ENCODE measurements at regions not wholly inside any gene's neighbourhood (a gene's known extent, or its start where the extent isn't known, plus 50 kb on each side); places are given as distances from the start of the nearest gene placed in this dataset.

DNA sequence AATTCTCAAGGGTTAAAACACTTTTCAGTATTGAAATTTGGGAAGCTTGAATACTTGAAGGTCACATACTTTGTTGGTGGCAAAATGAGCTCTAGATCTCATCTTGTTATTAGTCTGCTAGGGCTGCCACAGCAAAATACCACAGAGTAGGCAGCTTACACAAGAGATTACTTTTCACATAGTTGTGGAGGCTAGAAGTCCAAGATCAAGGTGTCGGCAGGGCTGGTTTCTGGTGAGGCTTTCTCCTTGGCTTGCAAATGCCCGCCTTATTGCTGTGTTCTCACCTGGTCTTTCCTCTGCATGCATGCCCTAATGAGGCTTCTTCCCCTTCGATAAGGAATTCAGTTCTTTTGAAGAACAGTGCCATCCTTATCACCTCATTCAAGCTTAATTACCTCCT is 270.8 kb upstream of the ANKRD55 start:
- Histone ChIP-seq H4K20me1 (ENCODE audit: insufficient read depth) (no peaks in the 10 kb centered on the region), H3F3A (ENCODE audit: insufficient read depth, low read depth) (no peaks in the 10 kb centered on the region), H3K27me3 (ENCODE audit: insufficient read depth, low read depth) (no peaks in the 10 kb centered on the region), H3K9me2 (ENCODE audit: insufficient read depth) (no peaks in the 10 kb centered on the region), H3K4me2 (no peak overlapping the region), H3K36me3 (ENCODE audit: low read depth) (no peaks in the 10 kb centered on the region), H3K9me3 (ENCODE audit: insufficient read depth, low read depth) (no peaks in the 10 kb centered on the region; the same call in 1 of the 2 replicates), H3K27ac (no peak overlapping the region), H3K4me1 (replicated peaks; ENCODE audit: insufficient read depth) (no peaks in the 10 kb centered on the region), H2AFZ (no peak overlapping the region), H3K4me3 (no peak overlapping the region), H3K79me2 (ENCODE audit: low read depth) (no peaks in the 10 kb centered on the region)
- ChIA-PET POLR2A (ENCODE audit: unreplicated experiment) (no interaction called here), CTCF (no interaction called here)
- intact Hi-C loops (cut with micrococcal nuclease; ENCODE audit: unreplicated experiment), result no loop called here
- no TSS peak for BruUV-seq (replicated peaks)
- TF ChIP-seq, protein P1, sequence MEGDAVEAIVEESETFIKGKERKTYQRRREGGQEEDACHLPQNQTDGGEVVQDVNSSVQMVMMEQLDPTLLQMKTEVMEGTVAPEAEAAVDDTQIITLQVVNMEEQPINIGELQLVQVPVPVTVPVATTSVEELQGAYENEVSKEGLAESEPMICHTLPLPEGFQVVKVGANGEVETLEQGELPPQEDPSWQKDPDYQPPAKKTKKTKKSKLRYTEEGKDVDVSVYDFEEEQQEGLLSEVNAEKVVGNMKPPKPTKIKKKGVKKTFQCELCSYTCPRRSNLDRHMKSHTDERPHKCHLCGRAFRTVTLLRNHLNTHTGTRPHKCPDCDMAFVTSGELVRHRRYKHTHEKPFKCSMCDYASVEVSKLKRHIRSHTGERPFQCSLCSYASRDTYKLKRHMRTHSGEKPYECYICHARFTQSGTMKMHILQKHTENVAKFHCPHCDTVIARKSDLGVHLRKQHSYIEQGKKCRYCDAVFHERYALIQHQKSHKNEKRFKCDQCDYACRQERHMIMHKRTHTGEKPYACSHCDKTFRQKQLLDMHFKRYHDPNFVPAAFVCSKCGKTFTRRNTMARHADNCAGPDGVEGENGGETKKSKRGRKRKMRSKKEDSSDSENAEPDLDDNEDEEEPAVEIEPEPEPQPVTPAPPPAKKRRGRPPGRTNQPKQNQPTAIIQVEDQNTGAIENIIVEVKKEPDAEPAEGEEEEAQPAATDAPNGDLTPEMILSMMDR (conservative IDR thresholded peaks at IDR 0.05), result no peak
- no peak for TF ChIP-seq EZH2 (IDR thresholded peaks at IDR 0.05; ENCODE audit: low read depth)
- no peak for DNase-seq

DNA sequence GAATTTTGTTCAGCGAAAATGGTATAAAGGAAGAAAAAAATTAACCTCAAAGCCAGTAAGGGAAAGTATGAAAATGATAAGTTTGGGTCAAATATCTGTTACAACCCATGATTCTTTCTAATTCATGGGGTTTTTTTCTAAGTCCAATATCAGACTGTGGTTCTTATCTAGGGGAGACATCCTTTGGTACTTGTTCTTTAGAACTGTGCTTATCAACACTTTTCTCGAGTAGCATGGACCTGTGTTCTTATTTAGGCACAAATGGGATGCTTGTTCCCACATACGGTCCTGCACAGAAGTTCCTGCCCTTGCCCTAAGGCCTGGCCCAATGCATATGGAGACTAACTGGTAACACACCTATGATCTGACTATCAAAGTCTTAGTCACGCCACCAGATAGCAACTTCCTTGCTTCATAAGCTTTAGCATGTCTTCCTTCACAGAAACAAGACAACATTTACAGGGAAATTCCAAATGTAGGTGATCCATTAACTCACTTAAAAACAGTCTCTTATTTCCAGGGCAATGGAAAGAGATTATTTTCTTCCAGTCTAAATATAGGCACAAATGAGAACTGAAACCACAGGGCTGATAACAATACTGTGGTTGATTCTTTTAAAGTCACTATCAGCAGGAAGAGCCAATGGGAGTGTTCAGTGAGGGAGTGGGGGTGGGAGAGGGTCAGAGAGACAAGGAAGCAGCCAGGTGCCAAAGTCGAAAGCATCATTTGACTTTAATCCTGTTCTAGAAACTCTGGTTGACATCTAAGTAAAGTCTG is 268.8 kb upstream of the ANKRD55 start:
- H2AFZ ChIP-seq, result no peak overlapping the region
- DNase-seq, result no peak
- intact Hi-C loops (cut with micrococcal nuclease; ENCODE audit: unreplicated experiment), result no loop called here
- no peaks in the 10 kb centered on the region for H3K9me2 ChIP-seq (ENCODE audit: insufficient read depth)
- H3K4me3 ChIP-seq, result no peak overlapping the region
- H3K36me3 ChIP-seq (ENCODE audit: low read depth), result no peaks in the 10 kb centered on the region
- H3K27ac ChIP-seq, result no peak overlapping the region
- no peaks in the 10 kb centered on the region for H4K20me1 ChIP-seq (ENCODE audit: insufficient read depth)
- H3F3A ChIP-seq (ENCODE audit: insufficient read depth, low read depth), result no peaks in the 10 kb centered on the region
- CTCF ChIA-PET, result no interaction called here
- TF ChIP-seq, protein P1 (conservative IDR thresholded peaks at IDR 0.05), result no peak
- TF ChIP-seq EZH2 (IDR thresholded peaks at IDR 0.05; ENCODE audit: low read depth), result no peak
- no TSS peak for BruUV-seq (replicated peaks)
- H3K4me2 ChIP-seq, result no peak overlapping the region
- H3K9me3 ChIP-seq (ENCODE audit: insufficient read depth, low read depth), result no peaks in the 10 kb centered on the region; the same call in 1 of the 2 replicates
- H3K4me1 ChIP-seq (replicated peaks; ENCODE audit: insufficient read depth), result no peaks in the 10 kb centered on the region
- POLR2A ChIA-PET (ENCODE audit: unreplicated experiment), result no interaction called here
- H3K79me2 ChIP-seq (ENCODE audit: low read depth), result no peaks in the 10 kb centered on the region
- no peaks in the 10 kb centered on the region for H3K27me3 ChIP-seq (ENCODE audit: insufficient read depth, low read depth)

DNA sequence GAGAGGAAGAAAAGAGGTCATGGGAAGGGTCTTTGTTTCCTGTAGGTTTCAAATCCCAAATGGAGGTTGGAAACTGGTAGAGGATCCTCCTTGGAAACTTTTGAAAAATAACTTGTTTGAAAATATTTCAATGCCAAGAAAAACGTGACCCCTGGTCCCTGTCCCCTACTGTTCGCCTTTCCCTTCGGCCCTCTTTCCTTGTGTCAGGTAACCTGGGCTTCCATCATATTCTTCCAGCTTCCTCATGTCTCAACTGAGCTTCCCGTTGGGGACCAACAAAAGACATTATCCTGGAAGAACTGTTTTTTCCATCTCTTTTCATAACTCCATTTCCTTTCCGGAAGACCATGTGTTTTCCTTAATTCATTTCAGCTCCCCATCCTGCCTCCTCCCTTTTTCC is 266.8 kb upstream of the ANKRD55 start:
- no peaks in the 10 kb centered on the region for H4K20me1 ChIP-seq (ENCODE audit: insufficient read depth)
- no peak for TF ChIP-seq EZH2 (IDR thresholded peaks at IDR 0.05; ENCODE audit: low read depth)
- TF ChIP-seq, protein P1 (conservative IDR thresholded peaks at IDR 0.05), result no peak
- no peaks in the 10 kb centered on the region for H3K27me3 ChIP-seq (ENCODE audit: insufficient read depth, low read depth)
- H3F3A ChIP-seq (ENCODE audit: insufficient read depth, low read depth), result no peaks in the 10 kb centered on the region
- CTCF ChIA-PET, result no interaction called here
- no peaks in the 10 kb centered on the region for H3K4me1 ChIP-seq (replicated peaks; ENCODE audit: insufficient read depth)
- BruUV-seq (replicated peaks), result no TSS peak
- H3K4me2 ChIP-seq, result no peak overlapping the region
- no peak overlapping the region for H2AFZ ChIP-seq
- no peak for DNase-seq
- POLR2A ChIA-PET (ENCODE audit: unreplicated experiment), result no interaction called here
- no peaks in the 10 kb centered on the region; the same call in 1 of the 2 replicates for H3K9me3 ChIP-seq (ENCODE audit: insufficient read depth, low read depth)
- intact Hi-C loops (cut with micrococcal nuclease; ENCODE audit: unreplicated experiment), result no loop called here
- no peaks in the 10 kb centered on the region for H3K79me2 ChIP-seq (ENCODE audit: low read depth)
- no peak overlapping the region for H3K27ac ChIP-seq
- no peak overlapping the region for H3K4me3 ChIP-seq
- H3K9me2 ChIP-seq (ENCODE audit: insufficient read depth), result no peaks in the 10 kb centered on the region
- H3K36me3 ChIP-seq (ENCODE audit: low read depth), result no peaks in the 10 kb centered on the region

Measured in PC-9 (cell line).